ENCODE measurements at regions not wholly inside any gene's neighbourhood (a gene's known extent, or its start where the extent isn't known, plus 50 kb on each side); places are given as distances from the start of the nearest gene placed in this dataset.

DNA sequence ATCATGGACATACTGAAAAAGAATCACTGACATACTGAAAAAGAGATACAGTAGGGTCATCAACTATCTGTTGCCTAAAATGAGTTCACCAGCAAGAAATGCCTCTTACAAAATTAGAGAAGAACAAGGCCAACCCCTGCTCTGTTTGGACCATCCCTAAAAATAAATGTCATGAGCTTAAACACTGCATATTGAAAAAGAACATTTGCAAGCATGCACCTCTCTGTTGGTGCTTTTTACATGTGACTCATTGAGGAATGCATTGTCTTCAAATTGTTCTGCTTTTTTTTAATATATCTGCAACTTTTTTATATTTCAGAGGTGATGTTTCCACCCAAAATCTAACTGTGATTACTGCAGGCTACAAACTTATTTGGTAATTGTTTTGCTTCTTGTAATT is 233.9 kb upstream of the LRATD1 start:
- no peak for DNase-seq (ENCODE audit: low read depth, low spot score)

DNA sequence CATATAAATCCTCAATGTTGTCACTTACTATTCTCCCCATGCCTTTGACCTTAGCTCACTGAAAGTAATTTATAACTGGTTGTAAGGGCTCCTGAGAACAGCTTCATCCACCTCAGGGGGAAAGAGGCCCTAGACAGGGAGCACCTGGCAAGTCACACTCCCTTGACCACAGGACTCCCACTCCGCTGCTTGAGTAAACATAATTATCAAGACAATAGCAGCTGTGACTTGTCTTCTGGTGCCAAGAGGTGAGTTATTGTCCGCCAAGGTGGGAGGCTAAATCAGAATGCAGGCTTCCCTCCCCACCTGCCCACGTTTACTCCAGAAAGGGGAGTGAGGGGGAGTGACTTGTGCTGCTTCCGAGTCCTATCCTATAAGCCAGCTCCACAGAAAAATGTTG is 230.6 kb upstream of the LRATD1 start:
- DNase-seq (ENCODE audit: low read depth, low spot score) = no peak

DNA sequence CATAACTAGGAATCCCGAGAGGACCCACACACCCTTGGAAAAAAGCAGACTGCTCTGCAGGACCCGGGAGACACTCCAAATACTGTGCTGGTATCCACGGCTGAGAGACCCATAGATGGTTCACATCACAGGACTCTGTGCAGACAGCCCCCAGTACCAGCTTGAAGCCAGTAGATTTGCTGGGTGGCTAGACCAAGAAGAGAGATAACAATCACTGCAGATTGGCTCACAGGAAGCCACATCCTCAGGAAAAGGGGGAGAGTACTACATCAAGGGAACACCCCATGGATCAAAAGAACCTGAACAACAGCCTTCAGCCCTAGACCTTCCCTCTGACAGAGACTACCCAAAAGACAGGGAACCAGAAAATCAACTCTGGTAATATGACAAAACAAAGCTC is 223.8 kb upstream of the LRATD1 start:
- DNase-seq (ENCODE audit: low read depth, low spot score) = no peak

GRCh38 chr2:14417551-14417950 is 215.0 kb upstream of the LRATD1 start:
- no peak for DNase-seq (ENCODE audit: low read depth, low spot score)

GRCh38 chr2:14418115-14418514 is 214.4 kb upstream of the LRATD1 start:
- no peak for DNase-seq (ENCODE audit: low read depth, low spot score)

GRCh38 chr2:14420851-14421250 is 211.7 kb upstream of the LRATD1 start:
- DNase-seq (ENCODE audit: low read depth, low spot score) = no peak

DNA sequence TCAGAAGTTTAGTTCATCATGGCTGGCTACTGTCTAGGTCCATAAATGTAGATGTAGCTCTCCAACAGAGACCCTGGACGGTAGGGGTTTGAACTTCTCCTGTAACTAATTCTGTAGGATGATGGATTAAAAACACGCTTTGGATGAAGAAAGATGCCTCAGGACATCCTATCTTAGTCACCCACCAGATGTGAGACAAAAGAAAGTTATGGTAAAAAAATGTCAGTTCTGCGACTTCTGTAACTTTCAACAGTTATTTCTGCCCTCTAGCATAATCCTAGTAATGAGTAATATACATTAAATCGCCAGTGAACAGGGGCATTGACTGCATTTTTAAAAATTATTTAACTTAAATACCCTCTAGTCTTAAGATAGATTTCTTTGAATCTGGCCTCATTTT is 210.1 kb upstream of the LRATD1 start:
- no peak for DNase-seq (ENCODE audit: low read depth, low spot score)

- no peak for DNase-seq (ENCODE audit: low read depth, low spot score)
These were observed 209.2 kb upstream of the LRATD1 start for GRCh38 chr2:14423145-14423906.

DNA sequence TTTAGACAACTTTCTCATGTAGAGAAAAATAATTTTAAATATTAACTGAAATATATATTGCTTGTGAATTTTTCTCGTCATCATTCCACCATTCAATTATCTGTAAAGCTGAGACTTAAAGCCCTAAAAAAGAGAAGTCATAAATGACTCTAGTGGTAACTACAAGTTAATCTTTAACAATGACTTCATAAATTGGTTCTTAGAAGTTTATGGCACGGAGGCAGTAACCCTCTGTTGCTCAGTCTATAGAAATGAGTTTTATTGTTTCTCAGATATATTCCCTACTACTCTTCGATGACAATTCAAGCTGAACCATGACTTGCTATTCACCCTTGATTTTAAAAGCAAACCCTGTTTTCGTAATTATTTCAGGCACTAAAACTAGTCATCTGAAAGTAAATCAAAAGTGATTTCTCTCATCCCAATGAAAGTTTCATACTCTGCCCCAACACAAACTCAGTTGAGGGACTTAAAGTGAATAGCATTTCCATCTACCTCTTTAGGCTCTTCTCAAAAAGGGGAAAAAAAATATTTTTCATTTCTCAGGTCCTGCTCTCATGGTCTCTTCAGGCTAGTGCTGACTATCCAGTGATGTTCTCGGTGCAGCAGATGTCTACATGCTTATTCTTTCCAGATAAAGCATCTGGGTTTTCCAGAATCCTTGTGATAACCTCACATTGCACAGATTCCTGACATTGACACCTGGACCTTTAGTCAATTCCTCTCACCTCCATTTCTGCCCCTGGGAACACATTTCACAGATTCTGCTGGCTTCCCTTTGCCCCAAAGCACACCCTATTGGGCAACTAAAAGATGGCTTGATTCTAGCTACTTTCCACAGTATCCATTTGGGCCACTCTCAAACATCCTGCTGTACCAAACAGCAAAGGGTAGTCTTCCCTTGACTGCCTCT is 207.8 kb upstream of the LRATD1 start:
- no peak for DNase-seq (ENCODE audit: low read depth, low spot score)

- no peak for DNase-seq (ENCODE audit: low read depth, low spot score)
These were observed 206.6 kb upstream of the LRATD1 start for GRCh38 chr2:14425869-14426268.

GRCh38 chr2:14428056-14428455 is 204.5 kb upstream of the LRATD1 start:
- no peak for DNase-seq (ENCODE audit: low read depth, low spot score)

DNA sequence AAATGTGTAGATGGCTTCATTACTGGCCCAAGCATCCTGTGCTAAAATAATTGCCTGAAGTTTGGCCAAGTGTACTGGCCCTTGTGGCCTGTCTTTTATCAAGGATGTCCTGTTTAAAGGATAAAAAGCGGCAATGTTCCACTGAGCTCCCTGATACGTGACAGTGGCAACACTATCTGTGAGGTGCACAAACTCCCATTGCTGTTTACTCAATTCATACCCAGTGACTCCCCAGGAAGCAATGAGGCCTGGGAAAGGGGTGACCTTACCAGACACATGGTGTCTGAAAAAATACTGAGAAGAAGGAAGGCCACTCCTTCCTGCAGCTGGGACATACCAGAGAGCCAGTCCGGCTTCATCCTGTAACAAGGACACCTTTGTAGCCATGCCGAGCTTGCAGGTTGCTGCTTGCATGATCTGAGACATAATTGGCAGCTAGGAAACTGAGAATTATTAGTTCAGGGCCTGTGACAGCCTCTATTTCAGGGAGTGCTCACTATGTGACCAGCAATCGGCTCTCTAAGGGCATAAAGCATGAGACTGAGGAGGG is 198.5 kb upstream of the LRATD1 start:
- no peak for DNase-seq (ENCODE audit: low read depth, low spot score)

DNA sequence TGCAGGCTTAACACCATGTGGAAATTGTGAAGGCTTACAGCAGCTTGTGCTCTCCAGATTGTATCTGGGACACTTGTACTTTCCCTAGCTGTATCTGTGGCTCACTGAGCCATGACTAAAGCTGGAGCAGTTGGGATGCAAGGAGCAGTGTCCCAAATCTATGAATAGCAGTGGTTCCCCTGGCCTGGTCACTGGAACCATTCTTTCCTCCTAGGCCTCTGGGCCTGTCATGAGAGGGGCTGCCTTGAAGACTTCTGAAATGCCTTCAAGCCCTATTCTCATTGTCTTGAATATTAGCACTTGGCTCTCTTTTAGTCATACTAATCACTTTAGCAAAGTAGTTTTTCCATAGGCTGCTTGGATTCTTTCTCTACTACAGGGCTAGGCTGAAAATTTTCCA is 186.8 kb upstream of the LRATD1 start:
- DNase-seq (ENCODE audit: low read depth, low spot score) = no peak

- DNase-seq (ENCODE audit: low read depth, low spot score) = no peak
These were observed 184.2 kb upstream of the LRATD1 start for GRCh38 chr2:14448340-14448739.

DNA sequence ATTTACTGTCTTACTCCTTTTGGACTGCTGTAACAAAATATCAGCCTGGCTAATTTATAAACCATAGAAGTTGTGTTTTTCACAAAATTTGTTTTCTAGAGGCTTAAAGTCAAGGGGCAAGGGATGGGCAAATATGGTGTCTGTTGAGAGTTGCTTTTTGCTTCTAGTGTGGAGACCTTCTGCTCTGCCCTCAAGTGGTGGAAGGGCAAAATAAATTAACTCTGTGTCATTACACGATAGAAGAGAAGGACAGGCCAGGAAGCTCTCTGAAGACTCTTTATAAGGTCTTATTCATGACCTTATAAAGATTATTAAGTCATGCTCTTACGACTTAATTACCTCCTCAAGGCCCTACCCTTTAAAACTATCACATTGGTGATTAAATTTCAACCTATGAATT is 181.2 kb upstream of the LRATD1 start:
- DNase-seq (ENCODE audit: low read depth, low spot score) = no peak

DNA sequence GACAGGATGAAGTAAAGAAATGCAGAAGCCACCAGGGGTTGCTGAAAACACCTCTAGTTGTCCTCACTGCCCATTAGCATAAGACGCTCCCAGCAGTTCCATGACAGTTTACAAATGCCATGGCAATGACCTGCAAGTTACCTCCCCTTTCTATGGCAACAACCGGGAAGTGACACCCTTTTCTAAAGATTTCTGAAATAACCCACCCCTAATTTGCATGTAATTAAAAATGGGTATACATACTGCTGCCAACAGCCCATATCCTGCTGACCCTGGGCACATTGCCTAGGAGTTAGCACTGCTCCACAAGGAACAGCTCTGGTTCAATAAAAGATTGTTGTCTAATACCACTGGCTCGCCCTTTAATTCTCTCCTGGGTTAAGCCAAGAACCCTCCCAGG is 178.3 kb upstream of the LRATD1 start:
- no peak for DNase-seq (ENCODE audit: low read depth, low spot score)

DNA sequence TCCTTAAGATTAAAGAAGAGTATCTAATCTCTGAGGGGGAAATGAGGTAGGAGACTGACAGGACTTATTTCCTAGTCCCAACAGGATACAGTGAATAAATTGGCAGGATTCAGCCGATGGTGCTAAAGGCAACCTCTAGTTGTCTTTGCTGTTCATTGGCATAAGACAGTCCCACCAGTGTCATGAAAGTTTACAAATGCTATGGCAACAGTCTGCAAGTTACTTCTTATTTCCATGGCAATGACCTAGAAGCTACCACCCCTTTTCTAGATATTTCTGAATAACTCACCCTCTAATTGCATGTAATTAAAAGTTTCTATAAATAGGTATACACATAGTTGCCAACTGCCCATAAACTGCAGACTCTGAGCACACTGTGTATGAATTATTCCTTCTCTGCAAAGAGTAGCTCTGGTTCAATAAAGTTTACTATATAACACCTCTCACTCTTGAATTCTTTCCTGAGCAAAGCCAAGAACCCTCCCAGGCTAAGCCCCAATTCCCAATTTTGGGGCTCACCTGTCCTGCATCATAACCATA is 172.7 kb upstream of the LRATD1 start:
- no peak for DNase-seq (ENCODE audit: low read depth, low spot score)

DNA sequence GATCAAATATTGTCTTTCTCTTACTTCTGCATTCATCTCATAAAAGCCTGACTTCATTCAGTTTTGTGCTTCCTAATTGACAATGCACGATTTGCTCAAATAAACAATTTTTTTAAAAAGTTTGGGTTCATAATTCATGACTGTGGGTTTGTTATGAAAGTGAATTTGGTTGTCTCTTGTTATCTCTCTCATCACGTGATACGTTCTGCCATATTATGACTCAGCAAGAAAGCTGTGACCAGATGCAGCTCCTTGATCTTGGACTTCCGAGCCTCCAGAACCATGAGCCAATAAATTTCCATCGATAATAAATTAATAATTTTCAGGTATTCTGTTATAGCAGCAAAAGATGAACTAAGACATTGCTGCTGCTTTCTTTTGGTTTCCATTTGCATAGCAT is 156.5 kb upstream of the LRATD1 start:
- no peak for DNase-seq (ENCODE audit: low read depth, low spot score)

DNA sequence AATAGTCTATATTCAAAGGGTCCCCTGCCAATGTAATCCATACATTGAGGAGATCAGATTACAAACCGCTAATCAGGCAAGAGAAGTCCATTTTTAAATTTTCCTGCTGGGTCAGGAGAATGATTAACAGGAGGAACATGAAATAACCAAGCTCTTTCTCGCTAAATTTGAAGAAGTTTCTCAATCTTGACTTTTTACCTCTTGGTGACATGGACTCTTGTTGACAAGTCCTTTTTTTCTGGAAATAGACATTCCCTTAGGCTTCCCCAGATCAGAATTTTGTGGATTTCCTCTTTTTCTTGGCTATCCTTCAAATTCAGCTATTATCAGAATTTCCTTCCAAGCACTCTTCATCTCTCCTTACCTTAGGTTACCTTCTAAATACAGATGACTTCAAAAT is 153.0 kb upstream of the LRATD1 start:
- no peak for DNase-seq (ENCODE audit: low read depth, low spot score)

DNA sequence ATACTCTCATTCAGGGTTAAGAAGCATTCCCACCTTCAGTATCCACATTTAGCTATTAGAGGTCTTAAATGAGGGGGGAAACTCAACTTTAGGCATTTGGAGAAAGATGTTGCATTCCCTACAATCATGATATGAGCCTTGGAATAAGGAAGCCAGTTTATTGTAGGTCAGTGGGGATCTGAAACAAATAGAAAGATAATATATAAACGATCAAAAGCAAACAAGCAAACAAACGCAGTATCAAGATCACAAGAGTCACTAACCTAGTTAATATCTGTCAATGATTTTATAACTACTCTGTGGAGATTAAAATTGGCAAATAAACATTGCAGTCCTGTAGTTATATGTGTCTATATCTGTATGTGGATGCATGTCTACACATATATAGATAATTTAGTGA is 152.4 kb upstream of the LRATD1 start:
- DNase-seq (ENCODE audit: low read depth, low spot score) = no peak

DNA sequence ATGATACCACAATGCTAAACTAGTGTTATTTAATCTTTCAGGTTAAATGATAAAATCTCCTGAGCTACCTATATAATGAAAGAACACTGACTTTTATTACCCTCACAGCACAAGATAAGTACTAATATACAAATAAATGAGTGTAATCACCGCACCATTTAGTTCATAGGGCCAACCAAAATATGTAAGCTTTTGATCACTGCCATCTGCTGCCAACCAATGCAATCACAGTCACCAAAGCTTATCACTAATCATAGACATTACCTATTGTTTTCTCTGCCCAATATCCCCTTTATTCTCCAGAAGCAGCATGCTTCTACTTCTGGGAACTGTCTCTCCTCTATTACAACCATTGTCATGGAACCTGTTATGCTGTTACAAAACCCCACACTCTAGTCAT is 151.6 kb upstream of the LRATD1 start:
- no peak for DNase-seq (ENCODE audit: low read depth, low spot score)

- no peak for DNase-seq (ENCODE audit: low read depth, low spot score)
These were observed 139.5 kb upstream of the LRATD1 start for GRCh38 chr2:14492920-14493503.

Data from pulmonary artery endothelial cell (primary cell).